ENCODE measurements at regions not wholly inside any gene's neighbourhood (a gene's known extent, or its start where the extent isn't known, plus 50 kb on each side); places are given as distances from the start of the nearest gene placed in this dataset.
"Not testable (repeated sequence)": the region's sequence is repeated elsewhere in the genome, so short reads cannot be mapped to it uniquely, and the experiment has no call there.

- Histone ChIP-seq H3K4me1 (ENCODE audit: low read depth) (no peaks in the 10 kb centered on the region), H3K9me3 (no peaks in the 10 kb centered on the region), H3K4me3 (no peak overlapping the region), H3K36me3 (ENCODE audit: low read depth) (no peaks in the 10 kb centered on the region)
- intact Hi-C loops (cut with DNase I, micrococcal nuclease) = no loop called here
- DNase-seq = no peak
- ATAC-seq = no peak
- TF ChIP-seq CTCF (IDR thresholded peaks at IDR 0.05) = no peak
Measured at GRCh38 chr4:86521373-86521969, 72.6 kb upstream of the PTPN13 start.

GRCh38 chr4:86522349-86522748 is 71.8 kb upstream of the PTPN13 start:
- intact Hi-C loops (cut with DNase I, micrococcal nuclease) = no loop called here
- Histone ChIP-seq H3K4me1 (ENCODE audit: low read depth) (no peaks in the 10 kb centered on the region), H3K4me3 (no peak overlapping the region), H3K36me3 (ENCODE audit: low read depth) (no peaks in the 10 kb centered on the region), H3K9me3 (no peaks in the 10 kb centered on the region)
- no peak for ATAC-seq
- no peak for TF ChIP-seq CTCF (IDR thresholded peaks at IDR 0.05)
- DNase-seq = no peak

- TF ChIP-seq CTCF (IDR thresholded peaks at IDR 0.05) = no peak
- ATAC-seq (no peak), DNase-seq (no peak)
- intact Hi-C loops (cut with DNase I, micrococcal nuclease) = no loop called here
- Histone ChIP-seq H3K36me3 (ENCODE audit: low read depth) (no peaks in the 10 kb centered on the region), H3K4me1 (ENCODE audit: low read depth) (no peaks in the 10 kb centered on the region), H3K4me3 (no peak overlapping the region), H3K9me3 (no peaks in the 10 kb centered on the region)
Measured at GRCh38 chr4:86523333-86523732, 70.8 kb upstream of the PTPN13 start.

- DNase-seq; ATAC-seq; H3K36me3 ChIP-seq (ENCODE audit: low read depth); intact Hi-C loops (cut with DNase I, micrococcal nuclease); H3K4me1 ChIP-seq (ENCODE audit: low read depth); H3K4me3 ChIP-seq; H3K9me3 ChIP-seq: not testable (repeated sequence)
Measured at GRCh38 chr4:86527713-86528112, 66.4 kb upstream of the PTPN13 start.

GRCh38 chr4:86529436-86529835 is 64.7 kb upstream of the PTPN13 start:
- TF ChIP-seq CTCF (IDR thresholded peaks at IDR 0.05) = no peak
- Histone ChIP-seq H3K9me3 (no peaks in the 10 kb centered on the region), H3K4me1 (ENCODE audit: low read depth) (no peaks in the 10 kb centered on the region), H3K36me3 (ENCODE audit: low read depth) (no peaks in the 10 kb centered on the region), H3K4me3 (no peak overlapping the region)
- ATAC-seq (no peak), DNase-seq (no peak)
- intact Hi-C loops (cut with DNase I, micrococcal nuclease) = no loop called here

- Histone ChIP-seq H3K4me3 (no peak overlapping the region), H3K4me1 (ENCODE audit: low read depth) (no peaks in the 10 kb centered on the region), H3K36me3 (ENCODE audit: low read depth) (no peaks in the 10 kb centered on the region), H3K9me3 (no peaks in the 10 kb centered on the region)
- DNase-seq = no peak
- ATAC-seq = no peak
- TF ChIP-seq CTCF (IDR thresholded peaks at IDR 0.05) = no peak
- intact Hi-C loops (cut with DNase I, micrococcal nuclease) = no loop called here
Measured at GRCh38 chr4:86530183-86530582, 63.9 kb upstream of the PTPN13 start.
